ENCODE measurements at regions not wholly inside any gene's neighbourhood (a gene's known extent, or its start where the extent isn't known, plus 50 kb on each side); places are given as distances from the start of the nearest gene placed in this dataset.
A peak's percentile ranks its signal among the peaks of the same experiment; 100 is the strongest.
"Not testable (repeated sequence)": the region's sequence is repeated elsewhere in the genome, so short reads cannot be mapped to it uniquely, and the experiment has no call there.

DNA sequence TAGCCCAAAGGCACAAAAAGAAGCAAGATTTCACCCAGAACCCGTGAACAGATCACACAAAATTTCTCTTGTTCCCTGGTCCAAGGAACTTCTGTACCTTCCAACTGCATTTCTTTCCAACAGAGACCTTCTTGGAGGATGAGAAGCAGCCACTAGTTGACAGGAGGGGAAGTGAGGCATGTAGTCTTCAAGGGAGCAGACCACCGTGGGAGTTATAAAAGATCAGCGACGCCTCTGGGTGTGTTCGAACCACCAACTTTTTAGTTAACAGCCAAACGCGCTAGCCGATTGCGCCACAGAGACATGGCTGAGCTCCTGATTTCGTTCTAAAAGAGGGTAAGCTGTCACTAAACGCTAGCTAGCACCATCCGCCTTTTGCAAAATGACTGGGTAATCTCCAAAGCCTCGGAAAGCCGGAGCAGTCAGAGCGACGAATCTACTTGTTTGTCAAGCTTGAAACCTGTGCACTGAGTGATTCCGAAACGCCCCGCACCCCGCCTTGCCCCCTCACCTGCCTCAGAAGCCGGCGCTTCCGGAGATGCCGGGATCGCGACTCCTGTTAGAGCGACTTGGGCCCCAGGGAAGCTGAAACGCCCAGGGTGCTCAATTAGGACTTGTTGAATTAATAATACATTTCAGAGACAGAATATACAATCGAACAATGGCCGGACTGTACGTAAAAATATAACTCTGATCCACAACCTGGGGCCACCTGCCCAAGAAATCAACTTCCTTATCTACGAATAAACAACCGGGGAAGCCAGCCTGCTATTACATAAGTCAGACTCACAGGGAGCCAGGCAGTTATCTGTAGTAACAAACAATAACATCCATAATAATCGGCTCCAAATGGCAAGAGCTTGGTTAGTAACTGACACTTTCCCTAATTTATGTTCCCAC is 140.1 kb downstream of the FAM72C start:
- not testable (repeated sequence) for H3K4me3 ChIP-seq (replicated peaks; ENCODE audit: low read depth, low read length); DNase-seq (ENCODE audit: extremely low read depth, insufficient read length); H3K36me3 ChIP-seq (ENCODE audit: control insufficient read depth, insufficient read depth, low read length); H3K27me3 ChIP-seq (replicated peaks; ENCODE audit: control insufficient read depth, insufficient read depth, low read length)

DNA sequence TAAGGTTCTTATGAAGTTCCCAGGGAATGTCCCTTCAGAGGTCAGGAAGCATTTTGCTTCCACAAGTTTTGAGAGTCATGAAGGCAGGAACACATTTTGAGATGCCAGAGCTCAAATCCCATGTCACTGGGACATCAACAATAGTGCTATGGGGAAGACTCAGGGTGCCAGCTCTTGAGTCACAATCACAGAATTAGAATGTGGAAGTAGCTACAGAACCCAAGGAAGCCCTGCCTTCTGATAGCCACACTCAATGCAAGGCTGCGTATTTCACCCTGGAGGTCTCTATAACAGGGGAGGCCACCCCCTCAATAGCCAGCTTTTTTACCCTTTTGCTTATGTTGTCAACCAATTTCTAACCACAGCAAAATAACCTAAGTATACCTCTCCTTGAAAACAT is 145.6 kb downstream of the FAM72C start:
- H3K36me3 ChIP-seq (ENCODE audit: control insufficient read depth, insufficient read depth, low read length); DNase-seq (ENCODE audit: extremely low read depth, insufficient read length); H3K27me3 ChIP-seq (replicated peaks; ENCODE audit: control insufficient read depth, insufficient read depth, low read length): not testable (repeated sequence)

DNA sequence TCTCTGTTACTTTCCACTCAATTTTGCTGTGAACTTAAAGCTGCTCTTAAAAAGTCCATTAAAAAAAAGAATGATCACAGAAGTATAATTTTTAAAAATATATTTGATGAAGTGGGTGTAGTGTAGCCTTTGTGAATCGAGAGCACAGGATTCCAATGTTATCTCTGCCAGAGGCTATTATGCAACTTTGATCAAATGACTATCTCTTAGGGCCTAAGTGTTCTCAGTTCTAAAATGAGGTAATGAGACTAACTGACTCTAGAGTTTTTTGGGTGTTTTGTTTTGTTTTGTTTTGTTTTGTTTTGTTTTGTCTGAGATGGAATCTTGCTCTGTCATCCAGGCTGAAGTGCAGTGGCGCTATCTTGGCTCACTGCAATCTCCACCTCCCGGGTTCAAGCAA is 147.5 kb downstream of the FAM72C start:
- DNase-seq (ENCODE audit: extremely low read depth, insufficient read length); H3K27me3 ChIP-seq (replicated peaks; ENCODE audit: control insufficient read depth, insufficient read depth, low read length); H3K4me3 ChIP-seq (replicated peaks; ENCODE audit: low read depth, low read length); H3K36me3 ChIP-seq (ENCODE audit: control insufficient read depth, insufficient read depth, low read length): not testable (repeated sequence)

More for the DNA sequence above, 145.6 kb downstream of the FAM72C start:
- H3K4me3 ChIP-seq (replicated peaks; ENCODE audit: low read depth, low read length), result not testable (repeated sequence)

DNA sequence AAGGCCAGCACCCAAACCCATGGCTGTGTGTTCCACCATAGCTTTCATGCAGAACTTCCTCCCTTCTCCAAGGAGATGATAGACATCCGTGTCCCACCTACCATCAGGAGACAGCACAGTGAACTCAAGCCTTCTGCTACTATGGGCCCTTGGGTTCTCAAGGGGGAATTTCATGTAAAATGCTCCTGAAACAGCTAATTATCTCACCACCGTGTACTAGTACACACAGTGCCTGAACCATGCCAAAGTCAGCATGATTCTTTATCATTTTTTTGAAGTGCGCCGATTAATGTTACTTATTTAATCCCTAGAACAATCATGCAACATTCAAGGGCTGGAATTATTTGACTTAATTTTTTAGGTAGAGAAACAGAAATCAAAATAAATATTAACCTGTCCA is 151.7 kb downstream of the FAM72C start:
- not testable (repeated sequence) for H3K4me3 ChIP-seq (replicated peaks; ENCODE audit: low read depth, low read length); H3K27me3 ChIP-seq (replicated peaks; ENCODE audit: control insufficient read depth, insufficient read depth, low read length); DNase-seq (ENCODE audit: extremely low read depth, insufficient read length); H3K36me3 ChIP-seq (ENCODE audit: control insufficient read depth, insufficient read depth, low read length)

DNA sequence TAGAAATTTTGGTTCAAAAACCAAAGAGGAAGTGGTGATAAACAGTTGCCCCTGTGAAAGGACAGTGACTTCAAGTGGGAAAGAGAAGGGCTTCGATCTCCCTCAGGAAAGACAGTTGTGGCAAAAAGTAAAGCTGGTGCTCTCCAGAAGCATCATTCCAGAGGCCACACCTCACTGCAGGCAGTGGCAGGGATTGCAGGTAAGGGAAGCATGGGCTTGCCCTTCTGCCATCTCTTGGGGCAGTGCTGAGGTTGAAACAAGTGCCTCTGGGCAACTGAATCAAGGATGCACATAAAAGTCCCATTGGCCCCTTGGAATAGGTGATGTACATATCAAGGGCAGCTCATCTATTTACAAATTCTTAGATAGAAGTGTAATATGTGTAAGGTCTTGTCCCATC is 155.4 kb downstream of the FAM72C start:
- not testable (repeated sequence) for DNase-seq (ENCODE audit: extremely low read depth, insufficient read length); H3K27me3 ChIP-seq (replicated peaks; ENCODE audit: control insufficient read depth, insufficient read depth, low read length); H3K36me3 ChIP-seq (ENCODE audit: control insufficient read depth, insufficient read depth, low read length); H3K4me3 ChIP-seq (replicated peaks; ENCODE audit: low read depth, low read length)

DNA sequence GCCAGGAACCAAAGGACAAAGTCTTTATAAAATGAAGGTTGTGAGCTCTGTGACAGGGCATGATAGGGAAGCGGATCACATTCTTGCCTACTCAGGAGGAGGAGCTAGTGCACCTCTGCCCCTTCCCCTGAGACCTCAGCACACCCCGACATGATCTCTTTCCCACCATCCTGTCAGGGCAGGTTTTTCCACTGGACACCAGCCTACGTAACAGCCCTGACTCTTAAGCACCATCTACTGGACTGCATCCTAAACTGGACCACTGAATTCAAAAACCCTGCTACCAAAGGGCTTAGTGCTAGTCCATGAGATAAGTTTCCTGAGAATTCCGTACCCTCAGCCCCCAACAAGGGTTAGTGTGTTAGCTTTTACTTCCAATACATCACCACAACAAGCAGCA is 166.4 kb downstream of the FAM72C start:
- H3K4me3 ChIP-seq (replicated peaks; ENCODE audit: low read depth, low read length); DNase-seq (ENCODE audit: extremely low read depth, insufficient read length); H3K36me3 ChIP-seq (ENCODE audit: control insufficient read depth, insufficient read depth, low read length); H3K27me3 ChIP-seq (replicated peaks; ENCODE audit: control insufficient read depth, insufficient read depth, low read length): not testable (repeated sequence)

DNA sequence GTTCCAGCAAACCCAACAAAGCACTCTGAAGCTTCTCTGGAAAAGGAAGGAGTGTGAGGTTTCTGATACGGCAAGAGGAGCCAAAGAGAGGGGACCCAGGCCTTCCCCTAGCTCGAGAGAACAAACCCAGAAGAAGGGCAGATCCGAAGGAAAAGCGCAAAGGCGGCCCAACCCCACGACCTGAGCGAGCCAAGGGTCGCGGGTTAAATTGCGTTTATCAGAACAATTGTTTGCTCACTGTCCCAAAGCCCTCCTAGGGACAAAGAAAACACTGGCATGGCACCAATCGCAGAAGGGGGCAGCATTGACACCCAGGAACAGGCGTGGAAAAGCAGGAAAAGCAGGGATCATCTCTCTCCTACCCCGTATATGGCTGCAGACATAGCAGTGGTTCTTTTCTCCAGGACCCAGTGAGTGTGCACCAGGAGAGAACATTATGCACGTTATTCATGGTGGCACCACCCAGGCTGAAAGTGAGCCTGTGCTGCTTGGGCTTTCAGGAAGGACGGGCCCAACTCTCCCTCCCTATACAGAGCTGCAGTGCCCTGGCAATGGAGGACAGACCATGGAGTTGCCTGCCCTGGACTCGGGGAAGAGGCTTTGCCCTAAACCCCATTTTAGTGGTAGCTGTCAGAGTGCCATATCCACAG is 167.0 kb downstream of the FAM72C start:
- not testable (repeated sequence) for H3K27me3 ChIP-seq (replicated peaks; ENCODE audit: control insufficient read depth, insufficient read depth, low read length); H3K4me3 ChIP-seq (replicated peaks; ENCODE audit: low read depth, low read length); DNase-seq (ENCODE audit: extremely low read depth, insufficient read length); H3K36me3 ChIP-seq (ENCODE audit: control insufficient read depth, insufficient read depth, low read length)

DNA sequence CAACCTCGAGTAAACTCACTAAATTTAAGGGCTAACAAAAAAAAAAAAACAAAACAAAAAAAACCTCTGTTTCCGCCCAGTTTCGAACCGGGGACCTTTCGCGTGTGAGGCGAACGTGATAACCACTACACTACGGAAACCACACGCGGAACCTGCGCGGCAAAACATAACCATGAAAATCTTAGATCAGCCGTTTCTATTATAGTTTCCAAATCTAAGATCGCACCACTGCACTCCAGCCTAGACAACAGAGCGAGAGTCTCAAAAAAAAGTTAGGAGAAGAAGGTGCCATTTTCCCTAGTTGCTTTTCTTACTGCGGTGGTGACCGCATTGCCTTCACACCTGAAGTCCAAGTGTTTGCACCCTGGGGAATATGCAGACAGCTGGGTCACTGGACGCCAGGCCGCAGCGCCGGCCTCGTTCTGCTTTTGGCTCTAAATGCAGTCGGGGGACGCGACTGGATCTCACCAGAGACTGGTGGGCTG is 167.8 kb downstream of the FAM72C start:
- peak; percentile 24 for DNase-seq (ENCODE audit: extremely low read depth, insufficient read length)
- not testable (repeated sequence) for H3K27me3 ChIP-seq (replicated peaks; ENCODE audit: control insufficient read depth, insufficient read depth, low read length); H3K36me3 ChIP-seq (ENCODE audit: control insufficient read depth, insufficient read depth, low read length)
- peak overlapping the region; percentile 54 for H3K4me3 ChIP-seq (replicated peaks; ENCODE audit: low read depth, low read length)

DNA sequence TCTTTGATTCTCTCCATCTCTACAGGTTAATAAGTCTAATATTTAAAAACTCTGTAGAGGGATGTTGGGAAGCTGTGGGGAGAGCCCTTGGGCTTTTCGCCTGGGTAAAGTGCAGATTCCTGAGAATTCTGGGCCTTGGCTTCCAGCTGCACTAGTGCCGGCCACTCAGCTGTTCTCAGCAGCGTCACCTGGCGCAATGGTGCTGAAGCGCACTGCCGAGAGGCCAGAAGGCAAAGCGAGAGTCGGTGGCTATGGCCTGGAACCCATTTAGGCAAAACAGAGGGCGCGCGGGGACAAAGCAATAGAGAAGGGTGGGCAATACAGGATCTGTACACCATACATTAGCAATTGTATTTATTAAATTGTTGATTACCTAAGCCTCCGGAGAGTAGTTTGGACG is 168.7 kb downstream of the FAM72C start:
- H3K4me3 ChIP-seq (replicated peaks; ENCODE audit: low read depth, low read length); DNase-seq (ENCODE audit: extremely low read depth, insufficient read length): not testable (repeated sequence)

DNA sequence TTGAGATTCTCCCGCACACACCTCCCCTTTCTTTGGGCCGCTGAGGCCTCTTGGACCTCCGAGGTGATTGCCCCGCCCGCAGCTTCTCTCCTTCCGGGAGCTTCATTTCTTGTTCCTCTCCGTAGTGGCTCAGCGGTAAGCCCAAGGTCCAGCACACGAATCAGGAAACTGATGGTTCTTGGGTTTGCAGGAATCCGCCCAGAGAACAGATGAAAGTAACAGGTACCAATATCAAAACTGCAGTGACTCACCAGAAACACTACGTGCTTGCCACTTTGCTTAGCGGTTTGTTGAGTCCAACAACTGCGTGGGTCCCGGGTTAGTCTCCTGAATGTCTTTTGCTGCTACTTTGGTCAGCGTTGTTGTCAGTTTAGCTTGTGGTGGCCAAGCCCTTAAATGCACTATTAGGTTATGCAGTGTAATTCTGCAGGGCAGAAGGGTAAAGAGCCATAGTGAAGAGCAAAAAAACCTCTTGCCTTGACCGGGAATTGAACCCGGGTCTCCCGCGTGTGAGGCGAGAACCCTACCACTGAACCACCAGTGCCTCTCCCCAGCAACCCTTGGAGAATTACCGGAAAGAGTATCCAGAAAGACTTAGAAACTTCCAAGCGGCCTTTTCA is 172.1 kb downstream of the FAM72C start:
- not testable (repeated sequence) for H3K4me3 ChIP-seq (replicated peaks; ENCODE audit: low read depth, low read length); DNase-seq (ENCODE audit: extremely low read depth, insufficient read length); H3K27me3 ChIP-seq (replicated peaks; ENCODE audit: control insufficient read depth, insufficient read depth, low read length); H3K36me3 ChIP-seq (ENCODE audit: control insufficient read depth, insufficient read depth, low read length)

More for the DNA sequence above, 168.7 kb downstream of the FAM72C start:
- H3K27me3 ChIP-seq (replicated peaks; ENCODE audit: control insufficient read depth, insufficient read depth, low read length); H3K36me3 ChIP-seq (ENCODE audit: control insufficient read depth, insufficient read depth, low read length): not testable (repeated sequence)

DNA sequence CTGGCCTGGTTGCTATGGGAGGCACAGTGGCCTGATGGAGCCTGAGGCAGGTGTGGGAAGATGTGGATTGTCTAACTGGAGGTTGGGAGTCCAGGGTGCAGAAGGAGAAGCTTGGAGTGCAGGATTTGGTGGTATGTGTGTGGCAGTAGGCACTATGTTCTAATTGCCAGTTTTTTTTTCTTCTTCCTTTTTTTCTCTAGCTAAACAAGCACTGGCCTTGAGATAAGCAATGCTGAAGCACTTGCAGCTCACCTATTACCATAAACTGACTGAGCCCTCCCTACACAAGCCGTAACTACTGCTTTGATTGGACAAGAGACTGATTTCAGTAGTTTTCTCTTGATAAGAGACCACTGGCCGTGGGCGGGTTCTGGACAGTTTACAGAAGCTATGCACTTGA is 175.4 kb downstream of the FAM72C start:
- H3K36me3 ChIP-seq (ENCODE audit: control insufficient read depth, insufficient read depth, low read length); H3K4me3 ChIP-seq (replicated peaks; ENCODE audit: low read depth, low read length); DNase-seq (ENCODE audit: extremely low read depth, insufficient read length); H3K27me3 ChIP-seq (replicated peaks; ENCODE audit: control insufficient read depth, insufficient read depth, low read length): not testable (repeated sequence)

DNA sequence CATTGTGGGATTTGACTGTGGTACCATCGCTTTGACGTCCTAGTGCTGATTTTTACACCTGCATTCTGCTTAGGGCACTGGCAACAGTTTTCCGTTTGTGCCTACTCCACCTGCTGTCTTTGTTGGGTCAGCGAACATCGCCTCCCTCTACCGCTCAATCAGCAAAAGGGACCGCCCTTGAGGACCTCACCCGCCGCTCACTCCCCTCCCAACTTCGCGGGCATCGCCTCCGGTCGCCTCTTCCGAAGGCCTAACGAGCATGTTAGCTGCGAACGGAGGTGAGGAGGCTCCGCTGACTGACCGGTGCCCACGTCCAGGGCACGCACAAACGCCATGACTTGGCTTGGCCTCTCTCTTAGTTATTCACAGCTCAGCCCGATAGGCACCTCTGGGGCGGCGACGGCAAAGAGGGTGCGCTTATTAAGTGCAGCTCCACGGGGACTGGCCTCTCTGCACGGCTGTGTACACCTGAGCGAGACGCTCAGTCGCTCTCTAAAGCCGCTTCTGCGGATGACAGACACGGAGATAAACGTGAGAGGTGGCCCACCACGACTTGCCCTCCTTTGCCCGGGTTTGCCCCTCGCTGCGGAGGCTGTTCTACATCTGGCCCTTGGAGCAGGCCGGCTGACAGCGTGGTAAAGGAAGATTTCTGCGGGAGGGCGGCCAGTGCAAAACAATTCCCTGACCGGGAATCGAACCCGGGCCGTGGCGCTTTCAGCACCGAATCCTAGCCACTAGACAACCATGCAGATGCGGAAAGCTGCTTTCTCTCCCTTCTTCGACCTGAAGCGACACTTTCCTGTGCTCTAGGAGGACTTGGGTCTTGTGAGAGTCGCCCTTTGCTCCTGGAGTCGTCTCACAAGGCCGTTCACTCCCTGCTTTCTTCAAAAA is 179.5 kb downstream of the FAM72C start:
- not testable (repeated sequence) for DNase-seq (ENCODE audit: extremely low read depth, insufficient read length); H3K27me3 ChIP-seq (replicated peaks; ENCODE audit: control insufficient read depth, insufficient read depth, low read length); H3K4me3 ChIP-seq (replicated peaks; ENCODE audit: low read depth, low read length); H3K36me3 ChIP-seq (ENCODE audit: control insufficient read depth, insufficient read depth, low read length)

DNA sequence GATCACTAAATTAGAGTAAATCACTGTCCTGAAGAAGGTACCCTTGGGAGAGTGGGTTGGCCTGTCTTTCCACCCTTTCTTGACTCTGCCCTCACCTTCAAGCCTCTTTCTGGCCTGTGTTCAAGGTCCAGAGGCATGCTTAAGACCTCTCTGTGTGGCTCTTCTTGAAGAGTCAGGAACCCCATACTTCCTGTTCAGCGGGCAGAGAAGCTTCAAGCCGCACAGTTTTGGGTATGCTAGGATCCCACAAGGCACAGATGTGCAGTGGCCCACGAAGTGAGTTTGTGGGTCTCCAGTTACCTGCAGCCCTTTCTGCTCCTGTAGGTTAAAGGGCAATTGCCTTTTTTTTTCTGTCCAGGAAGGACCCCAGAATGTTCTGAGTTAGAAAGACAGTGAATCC is 185.4 kb downstream of the FAM72C start:
- not testable (repeated sequence) for H3K27me3 ChIP-seq (replicated peaks; ENCODE audit: control insufficient read depth, insufficient read depth, low read length); DNase-seq (ENCODE audit: extremely low read depth, insufficient read length); H3K36me3 ChIP-seq (ENCODE audit: control insufficient read depth, insufficient read depth, low read length); H3K4me3 ChIP-seq (replicated peaks; ENCODE audit: low read depth, low read length)
